NB4 (cell line): ENCODE measurements at regions not wholly inside any gene's neighbourhood (a gene's known extent, or its start where the extent isn't known, plus 50 kb on each side); places are given as distances from the start of the nearest gene placed in this dataset.

ENCODE experiments used
- DNase-seq: peaks from one replicate; pipeline ENCODE4 v3.0.0; 2010; ENCODE audit warnings: low read depth
- H3K4me3 ChIP-seq: one replicate; pipeline ENCODE4 v1.5.1; 2011; ENCODE audit warnings: mild to moderate bottlenecking, low read depth, low read length, moderate library complexity
- MYC ChIP-seq: IDR thresholded peaks from 2 replicates; pipeline ENCODE4 v1.6.1; 2011; ENCODE audit warnings: low read depth, low read length
- POLR2A ChIP-seq: IDR thresholded peaks from 2 replicates; pipeline ENCODE4 v1.6.1; 2011; ENCODE audit warnings: mild to moderate bottlenecking; ENCODE audit not compliant: insufficient read length; ENCODE audit errors: extremely low read depth
- TF ChIP-seq, protein P1 (sequence below): IDR thresholded peaks from one replicate; pipeline ENCODE4 v1.5.1; 2012; ENCODE audit warnings: low read depth, low read length
- TF ChIP-seq, protein P2 (sequence below): IDR thresholded peaks from 2 replicates; pipeline ENCODE4 v1.6.1; 2011; ENCODE audit warnings: low read depth, low read length

DNA sequence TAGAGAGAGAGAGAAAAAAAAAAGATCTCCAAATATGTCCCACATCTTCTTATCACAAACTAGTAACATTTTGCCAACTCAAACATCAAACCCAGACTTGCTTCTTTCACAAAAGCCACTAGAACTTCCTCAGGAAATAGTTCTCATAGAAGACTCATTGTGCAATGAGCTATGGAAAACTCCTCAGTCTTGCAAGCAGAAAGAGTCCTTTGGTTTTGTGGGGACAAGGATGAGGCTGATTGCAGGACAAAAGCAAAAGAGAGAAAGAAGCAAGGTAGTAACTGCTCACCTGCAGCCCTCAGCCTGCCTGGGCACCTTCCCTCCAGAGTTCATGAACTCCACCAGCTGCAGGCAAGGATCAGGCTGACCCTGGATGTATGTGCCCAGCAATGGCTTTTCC lies 399.0 kb downstream of the IRX1 start:
- no peak overlapping the region for H3K4me3 ChIP-seq
- DNase-seq, result no peak
- no peak for TF ChIP-seq MYC

DNA sequence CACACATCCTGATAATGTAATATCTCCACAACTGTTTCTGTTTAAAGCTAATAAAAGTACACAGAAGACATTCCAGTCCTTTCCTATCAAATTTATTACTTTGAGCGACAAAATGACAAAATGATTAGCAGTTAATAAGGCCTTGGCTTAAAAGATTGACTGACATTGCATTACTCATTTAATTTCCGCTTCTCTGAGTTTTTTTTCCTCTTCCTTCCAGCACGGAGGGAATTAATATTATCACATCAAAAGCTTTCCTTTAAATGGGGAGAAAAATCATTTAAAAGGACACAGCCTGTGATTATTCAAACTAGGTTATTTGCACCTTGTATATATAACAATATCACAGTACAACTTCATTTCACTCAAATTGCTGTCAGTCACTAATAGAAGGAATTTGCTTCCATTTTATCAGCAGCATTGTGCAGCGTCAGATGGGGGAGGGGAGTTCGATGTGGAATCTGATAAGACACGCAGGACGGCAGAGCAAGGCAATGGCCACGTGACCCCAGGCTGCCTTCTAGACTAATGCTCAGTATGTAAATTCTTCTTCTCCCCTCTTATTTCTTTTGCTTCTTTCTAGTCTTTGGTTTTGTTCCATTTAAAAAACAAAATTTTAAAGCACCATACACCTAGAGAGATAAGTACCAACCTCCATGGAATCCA lies 400.5 kb downstream of the IRX1 start:
- no peak for DNase-seq
- no peak overlapping the region for H3K4me3 ChIP-seq
- TF ChIP-seq MYC, result no peak
- no peak for TF ChIP-seq POLR2A
- TF ChIP-seq, protein P1, sequence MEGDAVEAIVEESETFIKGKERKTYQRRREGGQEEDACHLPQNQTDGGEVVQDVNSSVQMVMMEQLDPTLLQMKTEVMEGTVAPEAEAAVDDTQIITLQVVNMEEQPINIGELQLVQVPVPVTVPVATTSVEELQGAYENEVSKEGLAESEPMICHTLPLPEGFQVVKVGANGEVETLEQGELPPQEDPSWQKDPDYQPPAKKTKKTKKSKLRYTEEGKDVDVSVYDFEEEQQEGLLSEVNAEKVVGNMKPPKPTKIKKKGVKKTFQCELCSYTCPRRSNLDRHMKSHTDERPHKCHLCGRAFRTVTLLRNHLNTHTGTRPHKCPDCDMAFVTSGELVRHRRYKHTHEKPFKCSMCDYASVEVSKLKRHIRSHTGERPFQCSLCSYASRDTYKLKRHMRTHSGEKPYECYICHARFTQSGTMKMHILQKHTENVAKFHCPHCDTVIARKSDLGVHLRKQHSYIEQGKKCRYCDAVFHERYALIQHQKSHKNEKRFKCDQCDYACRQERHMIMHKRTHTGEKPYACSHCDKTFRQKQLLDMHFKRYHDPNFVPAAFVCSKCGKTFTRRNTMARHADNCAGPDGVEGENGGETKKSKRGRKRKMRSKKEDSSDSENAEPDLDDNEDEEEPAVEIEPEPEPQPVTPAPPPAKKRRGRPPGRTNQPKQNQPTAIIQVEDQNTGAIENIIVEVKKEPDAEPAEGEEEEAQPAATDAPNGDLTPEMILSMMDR, result no peak

DNA sequence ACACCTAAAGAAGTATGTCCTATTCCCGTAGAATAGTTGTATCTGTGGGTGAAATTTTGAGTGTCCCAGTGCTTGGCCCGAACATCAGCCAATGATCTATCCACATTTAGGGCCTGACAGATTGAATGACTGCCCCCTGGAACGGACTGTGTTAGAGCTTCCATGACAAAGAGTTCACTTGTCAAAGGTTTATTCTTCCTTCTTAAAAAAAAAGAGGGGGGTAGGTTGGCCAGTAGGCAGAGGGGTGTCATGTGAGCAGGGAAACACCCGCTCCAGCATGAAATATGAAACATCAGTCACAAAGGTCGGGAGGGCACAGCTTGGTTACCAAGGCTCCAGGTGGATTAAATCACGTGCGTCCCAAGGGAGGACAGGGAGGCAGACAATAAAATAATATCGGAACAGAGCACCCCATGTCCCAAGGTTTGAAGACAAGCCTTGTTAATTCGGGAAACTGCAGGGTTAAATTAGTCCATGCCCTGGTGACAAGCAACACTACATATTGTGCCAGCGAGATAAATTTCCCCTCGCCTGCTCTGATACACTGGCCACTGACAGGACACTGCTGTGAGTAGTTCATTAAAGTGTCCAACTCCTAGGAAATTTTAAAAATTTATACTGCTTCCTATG lies 401.2 kb downstream of the IRX1 start:
- no peak overlapping the region for H3K4me3 ChIP-seq
- TF ChIP-seq, protein P1, result no peak
- no peak for TF ChIP-seq POLR2A
- TF ChIP-seq MYC, result no peak
- TF ChIP-seq, protein P2, sequence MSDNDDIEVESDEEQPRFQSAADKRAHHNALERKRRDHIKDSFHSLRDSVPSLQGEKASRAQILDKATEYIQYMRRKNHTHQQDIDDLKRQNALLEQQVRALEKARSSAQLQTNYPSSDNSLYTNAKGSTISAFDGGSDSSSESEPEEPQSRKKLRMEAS, result no peak
- DNase-seq, result no peak

DNA sequence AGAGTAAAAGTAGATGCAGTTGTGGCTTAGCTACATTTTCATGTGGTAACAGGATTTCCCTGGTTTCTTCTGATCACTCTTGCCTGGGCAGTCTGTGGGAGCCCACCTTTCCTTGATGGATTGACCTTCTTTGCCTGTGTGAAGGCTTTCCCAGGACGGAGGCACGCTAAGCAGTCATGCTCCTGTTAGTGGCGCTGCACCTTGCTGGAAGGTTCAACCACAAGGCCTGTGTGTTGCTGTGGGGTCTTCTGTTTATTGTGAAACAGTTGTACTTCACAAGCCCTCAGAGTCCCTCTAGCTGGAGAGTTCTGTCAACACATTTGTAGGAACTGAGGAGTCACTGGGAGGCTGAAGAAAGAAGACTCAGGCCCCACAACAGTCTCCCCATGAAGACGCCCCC lies 402.0 kb downstream of the IRX1 start:
- DNase-seq, result no peak
- TF ChIP-seq MYC (no peak), POLR2A (no peak)
- TF ChIP-seq, protein P1, result no peak
- TF ChIP-seq, protein P2, result no peak
- H3K4me3 ChIP-seq, result no peak overlapping the region

DNA sequence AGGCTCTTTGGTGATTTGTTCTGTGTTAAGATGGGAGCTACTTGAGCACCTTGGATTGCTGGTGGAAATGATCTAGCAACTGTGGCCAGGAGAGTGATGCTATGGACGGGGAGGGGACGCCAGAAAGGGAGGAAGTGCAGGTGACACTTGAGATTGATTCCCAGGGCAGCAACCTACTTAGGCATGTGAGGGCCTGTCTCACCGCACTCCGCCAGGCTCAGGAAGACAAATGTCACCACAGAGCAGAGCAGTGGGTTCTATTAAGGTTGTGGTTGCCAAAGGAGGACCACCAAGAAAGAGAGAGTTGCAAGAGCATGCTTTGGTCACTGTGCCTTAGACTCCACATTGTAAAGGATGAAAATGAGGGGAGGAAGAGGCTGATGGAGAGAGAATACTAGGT lies 404.3 kb downstream of the IRX1 start:
- no peak for TF ChIP-seq POLR2A
- TF ChIP-seq, protein P2, result no peak
- no peak for TF ChIP-seq MYC
- TF ChIP-seq, protein P1, result no peak
- DNase-seq, result no peak
- H3K4me3 ChIP-seq, result no peak overlapping the region

DNA sequence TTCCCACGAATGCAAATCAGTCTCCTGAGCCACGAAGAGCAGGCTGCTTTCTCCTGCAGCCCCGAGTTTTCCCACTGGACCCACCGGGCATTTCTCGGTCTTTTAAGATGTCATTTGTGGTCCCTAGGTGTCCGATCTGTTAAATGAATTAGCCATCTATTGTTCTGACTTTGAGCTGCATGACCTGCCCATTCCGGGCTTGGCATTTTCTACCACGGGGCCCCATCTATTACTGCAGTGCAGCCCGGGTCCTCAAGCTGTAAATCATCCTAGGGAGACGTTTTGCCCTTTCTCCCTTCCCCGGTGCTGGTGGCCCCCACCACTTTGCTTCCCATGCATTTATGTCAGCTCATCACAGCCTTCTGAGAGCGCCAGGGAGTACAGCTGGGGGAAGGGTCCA lies 405.4 kb downstream of the IRX1 start:
- no peak for DNase-seq
- H3K4me3 ChIP-seq, result no peak overlapping the region
- no peak for TF ChIP-seq POLR2A
- TF ChIP-seq, protein P1, result no peak
- TF ChIP-seq MYC, result no peak
- TF ChIP-seq, protein P2, result no peak
